Vagina (tissue), 1 donor: ENCODE measurements at regions not wholly inside any gene's neighbourhood (a gene's known extent, or its start where the extent isn't known, plus 50 kb on each side); places are given as distances from the start of the nearest gene placed in this dataset. TPM values are rescaled to one million over a fixed set of nuclear protein-coding genes. Genes with fewer than 3 reads are reported as not detected.

Source experiments
- small RNA-seq: library from RNA; depleted of rRNA; stranded (forward); fragments of <200 nt; gene quantifications from one replicate; pipeline ENCODE3, GENCODE V24; 2016

Small RNAs in the stretch of these regions (small RNA-seq; reads per million reads assigned to genes)
- gene RNA5SP54, result not detected
